ENCODE measurements at regions not wholly inside any gene's neighbourhood (a gene's known extent, or its start where the extent isn't known, plus 50 kb on each side); places are given as distances from the start of the nearest gene placed in this dataset.

- Histone ChIP-seq H3K9me3 (ENCODE audit: control insufficient read depth, insufficient read depth, low read depth, low read length) (no peaks in the 10 kb centered on the region), H3K36me3 (ENCODE audit: control insufficient read depth, insufficient read depth, low read length) (no peaks in the 10 kb centered on the region), H3K27me3 (ENCODE audit: control insufficient read depth, insufficient read depth, low read length) (no peaks in the 10 kb centered on the region), H3K4me1 (ENCODE audit: control insufficient read depth, insufficient read depth, low read length) (no peaks in the 10 kb centered on the region; the same call in 1 of the 2 replicates), H3K27ac (ENCODE audit: low read depth, low read length) (no peak overlapping the region), H3K9ac (ENCODE audit: low read length) (no peak overlapping the region), H3K4me3 (ENCODE audit: low read depth, low read length) (no peak overlapping the region)
Measured at GRCh38 chr2:204072443-204073324, 136.1 kb downstream of the ICOS start.

GRCh38 chr2:204074456-204074855 is 137.9 kb downstream of the ICOS start:
- H3K27ac ChIP-seq (ENCODE audit: low read depth, low read length): no peak overlapping the region
- H3K9me3 ChIP-seq (ENCODE audit: control insufficient read depth, insufficient read depth, low read depth, low read length): peaks cover 2% of the 10 kb centered on the region; the same call in 1 of the 2 replicates
- H3K9ac ChIP-seq (ENCODE audit: low read length): no peak overlapping the region
- no peaks in the 10 kb centered on the region for H3K27me3 ChIP-seq (ENCODE audit: control insufficient read depth, insufficient read depth, low read length)
- H3K36me3 ChIP-seq (ENCODE audit: control insufficient read depth, insufficient read depth, low read length): no peaks in the 10 kb centered on the region
- H3K4me3 ChIP-seq (ENCODE audit: low read depth, low read length): no peak overlapping the region
- H3K4me1 ChIP-seq (ENCODE audit: control insufficient read depth, insufficient read depth, low read length): no peaks in the 10 kb centered on the region; the same call in 1 of the 2 replicates

- Histone ChIP-seq H3K36me3 (ENCODE audit: control insufficient read depth, insufficient read depth, low read length) (no peaks in the 10 kb centered on the region), H3K27ac (ENCODE audit: low read depth, low read length) (no peak overlapping the region), H3K4me1 (ENCODE audit: control insufficient read depth, insufficient read depth, low read length) (peaks cover 3% of the 10 kb centered on the region; the same call in 1 of the 2 replicates), H3K9ac (ENCODE audit: low read length) (no peak overlapping the region), H3K4me3 (ENCODE audit: low read depth, low read length) (no peak overlapping the region), H3K9me3 (ENCODE audit: control insufficient read depth, insufficient read depth, low read depth, low read length) (peaks cover 2% of the 10 kb centered on the region; the same call in 1 of the 2 replicates), H3K27me3 (ENCODE audit: control insufficient read depth, insufficient read depth, low read length) (no peaks in the 10 kb centered on the region)
Measured at GRCh38 chr2:204078003-204078698, 141.6 kb downstream of the ICOS start.

GRCh38 chr2:204081487-204082425 is 145.2 kb downstream of the ICOS start:
- Histone ChIP-seq H3K9me3 (ENCODE audit: control insufficient read depth, insufficient read depth, low read depth, low read length) (peaks cover 2% of the 10 kb centered on the region; the same call in 1 of the 2 replicates), H3K36me3 (ENCODE audit: control insufficient read depth, insufficient read depth, low read length) (no peaks in the 10 kb centered on the region), H3K27ac (ENCODE audit: low read depth, low read length) (no peak overlapping the region), H3K4me1 (ENCODE audit: control insufficient read depth, insufficient read depth, low read length) (peaks cover 3% of the 10 kb centered on the region; the same call in 1 of the 2 replicates), H3K4me3 (ENCODE audit: low read depth, low read length) (no peak overlapping the region), H3K9ac (ENCODE audit: low read length) (no peak overlapping the region), H3K27me3 (ENCODE audit: control insufficient read depth, insufficient read depth, low read length) (no peaks in the 10 kb centered on the region)

GRCh38 chr2:204086167-204086566 is 149.6 kb downstream of the ICOS start:
- no peaks in the 10 kb centered on the region for H3K27me3 ChIP-seq (ENCODE audit: control insufficient read depth, insufficient read depth, low read length)
- H3K9ac ChIP-seq (ENCODE audit: low read length): no peak overlapping the region
- peaks cover 3% of the 10 kb centered on the region; the same call in 1 of the 2 replicates for H3K4me1 ChIP-seq (ENCODE audit: control insufficient read depth, insufficient read depth, low read length)
- H3K9me3 ChIP-seq (ENCODE audit: control insufficient read depth, insufficient read depth, low read depth, low read length): no peaks in the 10 kb centered on the region
- H3K4me3 ChIP-seq (ENCODE audit: low read depth, low read length): no peak overlapping the region
- H3K27ac ChIP-seq (ENCODE audit: low read depth, low read length): no peak overlapping the region
- H3K36me3 ChIP-seq (ENCODE audit: control insufficient read depth, insufficient read depth, low read length): no peaks in the 10 kb centered on the region

- H3K27me3 ChIP-seq (ENCODE audit: control insufficient read depth, insufficient read depth, low read length): no peaks in the 10 kb centered on the region
- H3K4me1 ChIP-seq (ENCODE audit: control insufficient read depth, insufficient read depth, low read length): no peaks in the 10 kb centered on the region
- H3K36me3 ChIP-seq (ENCODE audit: control insufficient read depth, insufficient read depth, low read length): no peaks in the 10 kb centered on the region
- no peak overlapping the region for H3K9ac ChIP-seq (ENCODE audit: low read length)
- H3K4me3 ChIP-seq (ENCODE audit: low read depth, low read length): no peak overlapping the region
- peaks cover 7% of the 10 kb centered on the region; the same call in 1 of the 2 replicates for H3K9me3 ChIP-seq (ENCODE audit: control insufficient read depth, insufficient read depth, low read depth, low read length)
- no peak overlapping the region for H3K27ac ChIP-seq (ENCODE audit: low read depth, low read length)
Measured at GRCh38 chr2:204089105-204089504, 152.5 kb downstream of the ICOS start.

- Histone ChIP-seq H3K36me3 (ENCODE audit: control insufficient read depth, insufficient read depth, low read length) (no peaks in the 10 kb centered on the region), H3K4me3 (ENCODE audit: low read depth, low read length) (no peak overlapping the region), H3K27me3 (ENCODE audit: control insufficient read depth, insufficient read depth, low read length) (no peaks in the 10 kb centered on the region), H3K4me1 (ENCODE audit: control insufficient read depth, insufficient read depth, low read length) (no peaks in the 10 kb centered on the region), H3K9ac (ENCODE audit: low read length) (no peak overlapping the region), H3K27ac (ENCODE audit: low read depth, low read length) (no peak overlapping the region), H3K9me3 (ENCODE audit: control insufficient read depth, insufficient read depth, low read depth, low read length) (peaks cover 7% of the 10 kb centered on the region; the same call in 1 of the 2 replicates)
Measured at GRCh38 chr2:204089574-204089973, 153.0 kb downstream of the ICOS start.

GRCh38 chr2:204090021-204090420 is 153.5 kb downstream of the ICOS start:
- no peaks in the 10 kb centered on the region for H3K27me3 ChIP-seq (ENCODE audit: control insufficient read depth, insufficient read depth, low read length)
- no peak overlapping the region for H3K9ac ChIP-seq (ENCODE audit: low read length)
- H3K27ac ChIP-seq (ENCODE audit: low read depth, low read length): no peak overlapping the region
- H3K4me1 ChIP-seq (ENCODE audit: control insufficient read depth, insufficient read depth, low read length): no peaks in the 10 kb centered on the region
- no peaks in the 10 kb centered on the region for H3K36me3 ChIP-seq (ENCODE audit: control insufficient read depth, insufficient read depth, low read length)
- peaks cover 7% of the 10 kb centered on the region; the same call in 1 of the 2 replicates for H3K9me3 ChIP-seq (ENCODE audit: control insufficient read depth, insufficient read depth, low read depth, low read length)
- no peak overlapping the region for H3K4me3 ChIP-seq (ENCODE audit: low read depth, low read length)

DNA sequence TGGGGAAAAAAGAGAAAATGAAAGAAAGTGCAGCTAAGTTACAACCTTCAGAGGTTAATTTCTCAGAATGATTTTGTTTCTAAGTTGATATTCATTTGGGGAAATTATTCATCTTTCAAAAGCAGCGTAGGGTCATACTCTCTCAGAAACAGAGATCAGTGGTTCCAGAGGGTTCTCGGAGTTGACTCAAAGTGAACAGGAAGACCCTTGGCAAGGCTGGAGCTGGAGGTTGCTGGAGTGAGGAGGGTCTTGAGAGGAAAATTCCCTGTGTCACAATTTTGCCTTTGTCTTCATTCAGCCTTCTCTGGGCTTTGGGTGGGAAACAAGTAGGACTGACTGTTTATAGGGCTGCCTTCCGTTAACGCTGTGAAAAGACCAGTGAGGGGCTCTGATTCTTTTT is 168.2 kb downstream of the ICOS start:
- Histone ChIP-seq H3K27ac (ENCODE audit: low read depth, low read length) (no peak overlapping the region), H3K9me3 (ENCODE audit: control insufficient read depth, insufficient read depth, low read depth, low read length) (no peaks in the 10 kb centered on the region), H3K9ac (ENCODE audit: low read length) (no peak overlapping the region), H3K27me3 (ENCODE audit: control insufficient read depth, insufficient read depth, low read length) (no peaks in the 10 kb centered on the region), H3K36me3 (ENCODE audit: control insufficient read depth, insufficient read depth, low read length) (no peaks in the 10 kb centered on the region), H3K4me3 (ENCODE audit: low read depth, low read length) (no peak overlapping the region), H3K4me1 (ENCODE audit: control insufficient read depth, insufficient read depth, low read length) (peaks cover 15% of the 10 kb centered on the region)

- H3K9me3 ChIP-seq (ENCODE audit: control insufficient read depth, insufficient read depth, low read depth, low read length): no peaks in the 10 kb centered on the region
- peaks cover 21% of the 10 kb centered on the region for H3K4me1 ChIP-seq (ENCODE audit: control insufficient read depth, insufficient read depth, low read length)
- H3K27ac ChIP-seq (ENCODE audit: low read depth, low read length): 0 out of 2 replicates have a peak overlapping the region, but pooled peaks have one; percentile 34
- no peak overlapping the region for H3K4me3 ChIP-seq (ENCODE audit: low read depth, low read length)
- H3K9ac ChIP-seq (ENCODE audit: low read length): peak overlapping the region; percentile 31
- H3K27me3 ChIP-seq (ENCODE audit: control insufficient read depth, insufficient read depth, low read length): no peaks in the 10 kb centered on the region
- no peaks in the 10 kb centered on the region for H3K36me3 ChIP-seq (ENCODE audit: control insufficient read depth, insufficient read depth, low read length)
Measured at GRCh38 chr2:204108330-204108751, 171.8 kb downstream of the ICOS start.
